ENCODE measurements at regions not wholly inside any gene's neighbourhood (a gene's known extent, or its start where the extent isn't known, plus 50 kb on each side); places are given as distances from the start of the nearest gene placed in this dataset.

- H3K27me3 ChIP-seq (ENCODE audit: control insufficient read depth in 3 of 3, insufficient read depth in 3 of 3, low read length in 3 of 3), result peaks cover 0 to 4% (median 2%) of the 10 kb centered on the region in 3 donors
- FAIRE-seq (no peak), DNase-seq (peak; percentile 73 to 78)
- H3K27ac ChIP-seq (ENCODE audit: low read depth in 1 of 3, low read length in 2 of 3), result no peak overlapping the region
- H3K9me3 ChIP-seq (ENCODE audit: control insufficient read depth in 2 of 2, insufficient read depth in 1 of 2, low read depth in 1 of 2, low read length in 1 of 2), result no peaks in the 10 kb centered on the region
- WGBS, 3 donors, result 0 to 2% (median 1%) methylated on average over 9 of the region's 9 CpGs
- no peak overlapping the region for H3K4me3 ChIP-seq (ENCODE audit: low read depth in 1 of 3, low read length in 3 of 3)
- H3K4me1 ChIP-seq (ENCODE audit: control insufficient read depth in 3 of 3, insufficient read depth in 2 of 3, low read depth in 1 of 3, low read length in 2 of 3), result no peaks in the 10 kb centered on the region
- H3K36me3 ChIP-seq (ENCODE audit: control insufficient read depth in 3 of 3, insufficient read depth in 2 of 3, low read depth in 1 of 3, low read length in 3 of 3), result no peaks in the 10 kb centered on the region
Observed at GRCh38 chr9:18255158-18255629, 218.8 kb upstream of the ADAMTSL1 start.

DNA sequence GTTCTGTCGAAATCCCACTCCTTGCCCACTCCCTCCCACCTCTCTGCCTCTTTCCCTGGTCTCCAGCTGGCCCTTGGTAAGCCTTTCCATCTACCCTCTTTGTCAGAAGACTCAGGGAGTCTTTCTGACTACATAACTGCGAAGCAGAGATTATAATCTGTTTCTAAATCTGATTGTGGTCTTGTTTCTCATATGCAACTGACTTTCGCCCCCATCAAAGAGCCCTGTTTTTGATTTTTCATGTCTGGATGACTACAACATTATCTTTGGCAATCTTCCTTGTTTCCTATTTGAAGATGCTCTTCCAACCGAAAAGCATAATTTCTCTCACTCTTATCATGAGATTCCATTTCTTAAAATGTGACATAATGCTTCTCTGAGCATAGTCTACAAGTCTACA, 218.2 kb upstream of the ADAMTSL1 start:
- DNase-seq, result no peak
- WGBS, 3 donors, result 46 to 63% (median 56%) methylated on average over 4 of the region's 4 CpGs
- no peak for FAIRE-seq
- Histone ChIP-seq H3K4me1 (ENCODE audit: control insufficient read depth in 3 of 3, insufficient read depth in 2 of 3, low read depth in 1 of 3, low read length in 2 of 3) (no peaks in the 10 kb centered on the region), H3K36me3 (ENCODE audit: control insufficient read depth in 3 of 3, insufficient read depth in 2 of 3, low read depth in 1 of 3, low read length in 3 of 3) (no peaks in the 10 kb centered on the region), H3K27ac (ENCODE audit: low read depth in 1 of 3, low read length in 2 of 3) (no peak overlapping the region), H3K9me3 (ENCODE audit: control insufficient read depth in 2 of 2, insufficient read depth in 1 of 2, low read depth in 1 of 2, low read length in 1 of 2) (no peaks in the 10 kb centered on the region), H3K4me3 (ENCODE audit: low read depth in 1 of 3, low read length in 3 of 3) (no peak overlapping the region), H3K27me3 (ENCODE audit: control insufficient read depth in 3 of 3, insufficient read depth in 3 of 3, low read length in 3 of 3) (no peaks in the 10 kb centered on the region)

DNA sequence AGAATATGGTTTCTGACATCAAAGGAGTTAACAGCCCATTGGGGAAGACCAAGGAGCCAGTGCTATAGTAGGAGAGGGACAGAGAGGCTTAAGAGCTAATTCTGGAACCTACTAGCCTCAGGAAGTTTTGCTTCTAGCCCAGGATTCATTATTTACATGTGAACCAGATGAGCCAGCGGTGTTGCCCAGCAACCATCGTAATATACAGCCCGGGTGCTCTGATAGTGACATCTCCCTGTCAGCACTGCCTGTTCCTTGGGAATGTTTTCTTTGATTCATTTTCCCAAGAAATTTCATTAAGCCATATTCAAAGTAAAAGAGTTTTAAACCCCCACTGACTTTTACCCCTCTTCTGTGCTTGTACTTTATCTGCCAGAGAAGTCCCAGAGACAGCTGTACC, 217.4 kb upstream of the ADAMTSL1 start:
- 19 to 47% (median 43%) methylated on average over 3 of the region's 3 CpGs for WGBS, 3 donors
- Histone ChIP-seq H3K4me3 (ENCODE audit: low read depth in 1 of 3, low read length in 3 of 3) (no peak overlapping the region), H3K27ac (ENCODE audit: low read depth in 1 of 3, low read length in 2 of 3) (no peak overlapping the region), H3K9me3 (ENCODE audit: control insufficient read depth in 2 of 2, insufficient read depth in 1 of 2, low read depth in 1 of 2, low read length in 1 of 2) (no peaks in the 10 kb centered on the region), H3K27me3 (ENCODE audit: control insufficient read depth in 3 of 3, insufficient read depth in 3 of 3, low read length in 3 of 3) (no peaks in the 10 kb centered on the region), H3K36me3 (ENCODE audit: control insufficient read depth in 3 of 3, insufficient read depth in 2 of 3, low read depth in 1 of 3, low read length in 3 of 3) (no peaks in the 10 kb centered on the region), H3K4me1 (ENCODE audit: control insufficient read depth in 3 of 3, insufficient read depth in 2 of 3, low read depth in 1 of 3, low read length in 2 of 3) (no peaks in the 10 kb centered on the region)
- no peak for FAIRE-seq
- DNase-seq, result peak; percentile 3 to 9

GRCh38 chr9:18260521-18260920, 213.4 kb upstream of the ADAMTSL1 start:
- WGBS, 3 donors, result 44 to 76% (median 58%) methylated on average over 5 of the region's 5 CpGs
- FAIRE-seq, result no peak

GRCh38 chr9:18261181-18261580, 212.8 kb upstream of the ADAMTSL1 start:
- 25 to 35% (median 26%) methylated on average over 2 of the region's 2 CpGs for WGBS, 3 donors
- H3K4me3 ChIP-seq (ENCODE audit: low read depth in 1 of 3, low read length in 3 of 3), result no peak overlapping the region
- H3K27ac ChIP-seq (ENCODE audit: low read depth in 1 of 3, low read length in 2 of 3), result no peak overlapping the region
- FAIRE-seq (no peak), DNase-seq (no peak)
- H3K36me3 ChIP-seq (ENCODE audit: control insufficient read depth in 3 of 3, insufficient read depth in 2 of 3, low read depth in 1 of 3, low read length in 3 of 3), result no peaks in the 10 kb centered on the region
- H3K27me3 ChIP-seq (ENCODE audit: control insufficient read depth in 3 of 3, insufficient read depth in 3 of 3, low read length in 3 of 3), result peaks cover 0 to 2% (median 0%) of the 10 kb centered on the region in 3 donors
- no peaks in the 10 kb centered on the region for H3K4me1 ChIP-seq (ENCODE audit: control insufficient read depth in 3 of 3, insufficient read depth in 2 of 3, low read depth in 1 of 3, low read length in 2 of 3)
- no peaks in the 10 kb centered on the region for H3K9me3 ChIP-seq (ENCODE audit: control insufficient read depth in 2 of 2, insufficient read depth in 1 of 2, low read depth in 1 of 2, low read length in 1 of 2)

More at GRCh38 chr9:18260521-18260920, 213.4 kb upstream of the ADAMTSL1 start:
- no peaks in the 10 kb centered on the region for H3K36me3 ChIP-seq (ENCODE audit: control insufficient read depth in 3 of 3, insufficient read depth in 2 of 3, low read depth in 1 of 3, low read length in 3 of 3)
- H3K27me3 ChIP-seq (ENCODE audit: control insufficient read depth in 3 of 3, insufficient read depth in 3 of 3, low read length in 3 of 3), result no peaks in the 10 kb centered on the region
- H3K4me3 ChIP-seq (ENCODE audit: low read depth in 1 of 3, low read length in 3 of 3), result no peak overlapping the region
- no peak for DNase-seq
- H3K4me1 ChIP-seq (ENCODE audit: control insufficient read depth in 3 of 3, insufficient read depth in 2 of 3, low read depth in 1 of 3, low read length in 2 of 3), result no peaks in the 10 kb centered on the region
- no peaks in the 10 kb centered on the region for H3K9me3 ChIP-seq (ENCODE audit: control insufficient read depth in 2 of 2, insufficient read depth in 1 of 2, low read depth in 1 of 2, low read length in 1 of 2)
- no peak overlapping the region for H3K27ac ChIP-seq (ENCODE audit: low read depth in 1 of 3, low read length in 2 of 3)

- Histone ChIP-seq H3K36me3 (ENCODE audit: control insufficient read depth in 3 of 3, insufficient read depth in 2 of 3, low read depth in 1 of 3, low read length in 3 of 3) (no peaks in the 10 kb centered on the region), H3K27me3 (ENCODE audit: control insufficient read depth in 3 of 3, insufficient read depth in 3 of 3, low read length in 3 of 3) (peaks cover 0 to 2% (median 0%) of the 10 kb centered on the region in 3 donors), H3K4me3 (ENCODE audit: low read depth in 1 of 3, low read length in 3 of 3) (no peak overlapping the region), H3K9me3 (ENCODE audit: control insufficient read depth in 2 of 2, insufficient read depth in 1 of 2, low read depth in 1 of 2, low read length in 1 of 2) (no peaks in the 10 kb centered on the region), H3K27ac (ENCODE audit: low read depth in 1 of 3, low read length in 2 of 3) (no peak overlapping the region), H3K4me1 (ENCODE audit: control insufficient read depth in 3 of 3, insufficient read depth in 2 of 3, low read depth in 1 of 3, low read length in 2 of 3) (no peaks in the 10 kb centered on the region)
- no peak for DNase-seq
- no peak for FAIRE-seq
- 74 to 81% (median 80%) methylated on average over 6 of the region's 6 CpGs for WGBS, 3 donors
Observed at GRCh38 chr9:18263377-18263776, 210.6 kb upstream of the ADAMTSL1 start.

DNA sequence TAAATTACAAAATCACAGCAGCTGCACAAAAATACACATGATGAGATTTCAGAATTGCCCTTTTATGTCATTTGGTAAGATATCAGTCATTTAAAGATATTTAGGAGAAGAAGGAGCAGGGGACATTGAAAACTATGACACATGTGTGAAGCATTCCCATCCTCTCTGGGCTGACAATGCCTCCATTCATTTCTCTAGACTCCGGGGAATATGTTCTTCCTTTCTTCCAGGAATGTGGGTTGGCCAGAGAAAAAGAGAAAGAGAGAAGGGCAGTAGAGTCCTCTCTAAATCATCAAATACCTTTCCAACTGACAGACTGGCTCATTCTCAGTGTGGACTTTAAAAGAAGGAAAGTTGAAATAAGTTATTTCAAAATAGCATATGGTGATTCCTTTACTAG, 205.6 kb upstream of the ADAMTSL1 start:
- H3K27ac ChIP-seq (ENCODE audit: low read depth in 1 of 3, low read length in 2 of 3), result no peak overlapping the region
- DNase-seq (no peak), FAIRE-seq (no peak)
- WGBS, 3 donors, result 13 to 30% (median 28%) methylated on average over 1 of the region's 1 CpG
- H3K36me3 ChIP-seq (ENCODE audit: control insufficient read depth in 3 of 3, insufficient read depth in 2 of 3, low read depth in 1 of 3, low read length in 3 of 3), result no peaks in the 10 kb centered on the region
- no peak overlapping the region for H3K4me3 ChIP-seq (ENCODE audit: low read depth in 1 of 3, low read length in 3 of 3)
- peaks cover 0 to 2% of the 10 kb centered on the region in 2 donors for H3K9me3 ChIP-seq (ENCODE audit: control insufficient read depth in 2 of 2, insufficient read depth in 1 of 2, low read depth in 1 of 2, low read length in 1 of 2)
- no peaks in the 10 kb centered on the region for H3K4me1 ChIP-seq (ENCODE audit: control insufficient read depth in 3 of 3, insufficient read depth in 2 of 3, low read depth in 1 of 3, low read length in 2 of 3)
- H3K27me3 ChIP-seq (ENCODE audit: control insufficient read depth in 3 of 3, insufficient read depth in 3 of 3, low read length in 3 of 3), result peaks cover 0 to 2% (median 0%) of the 10 kb centered on the region in 3 donors

GRCh38 chr9:18269561-18269960, 204.4 kb upstream of the ADAMTSL1 start:
- H3K4me3 ChIP-seq (ENCODE audit: low read depth in 1 of 3, low read length in 3 of 3), result no peak overlapping the region
- H3K9me3 ChIP-seq (ENCODE audit: control insufficient read depth in 2 of 2, insufficient read depth in 1 of 2, low read depth in 1 of 2, low read length in 1 of 2), result peaks cover 0 to 2% of the 10 kb centered on the region in 2 donors
- FAIRE-seq (no peak), DNase-seq (no peak)
- no peak overlapping the region for H3K27ac ChIP-seq (ENCODE audit: low read depth in 1 of 3, low read length in 2 of 3)
- no peaks in the 10 kb centered on the region for H3K4me1 ChIP-seq (ENCODE audit: control insufficient read depth in 3 of 3, insufficient read depth in 2 of 3, low read depth in 1 of 3, low read length in 2 of 3)
- H3K36me3 ChIP-seq (ENCODE audit: control insufficient read depth in 3 of 3, insufficient read depth in 2 of 3, low read depth in 1 of 3, low read length in 3 of 3), result no peaks in the 10 kb centered on the region
- peaks cover 0 to 2% (median 0%) of the 10 kb centered on the region in 3 donors for H3K27me3 ChIP-seq (ENCODE audit: control insufficient read depth in 3 of 3, insufficient read depth in 3 of 3, low read length in 3 of 3)

DNA sequence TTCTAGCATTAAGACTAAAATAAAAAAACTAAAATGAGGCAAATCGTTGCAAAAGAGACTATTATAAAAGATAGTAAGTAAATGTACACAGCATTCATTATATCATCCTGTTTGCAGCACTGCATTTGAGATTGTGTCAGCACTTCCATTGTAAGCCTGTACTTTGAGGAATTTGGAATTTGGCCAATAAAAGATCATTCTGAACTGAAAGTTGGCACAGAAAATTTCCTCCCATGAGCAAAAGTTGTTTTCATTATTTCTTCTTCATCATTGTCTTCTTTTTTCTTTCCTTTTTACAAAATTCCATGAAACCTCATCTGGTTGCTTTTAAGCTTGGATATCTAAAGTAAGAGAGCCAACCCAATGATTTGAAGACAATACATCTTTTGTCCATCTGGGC, 199.3 kb upstream of the ADAMTSL1 start:
- Histone ChIP-seq H3K27ac (ENCODE audit: low read depth in 1 of 3, low read length in 2 of 3) (no peak overlapping the region), H3K4me1 (ENCODE audit: control insufficient read depth in 3 of 3, insufficient read depth in 2 of 3, low read depth in 1 of 3, low read length in 2 of 3) (no peaks in the 10 kb centered on the region), H3K9me3 (ENCODE audit: control insufficient read depth in 2 of 2, insufficient read depth in 1 of 2, low read depth in 1 of 2, low read length in 1 of 2) (peaks cover 0 to 4% of the 10 kb centered on the region in 2 donors), H3K36me3 (ENCODE audit: control insufficient read depth in 3 of 3, insufficient read depth in 2 of 3, low read depth in 1 of 3, low read length in 3 of 3) (no peaks in the 10 kb centered on the region), H3K4me3 (ENCODE audit: low read depth in 1 of 3, low read length in 3 of 3) (no peak overlapping the region), H3K27me3 (ENCODE audit: control insufficient read depth in 3 of 3, insufficient read depth in 3 of 3, low read length in 3 of 3) (no peaks in the 10 kb centered on the region)
- 16 to 20% (median 18%) methylated on average over 1 of the region's 1 CpG for WGBS, 3 donors
- DNase-seq (no peak), FAIRE-seq (no peak)

Data from small intestine (tissue), 7 donors.